Caco-2 (cell line): ENCODE measurements at regions not wholly inside any gene's neighbourhood (a gene's known extent, or its start where the extent isn't known, plus 50 kb on each side); places are given as distances from the start of the nearest gene placed in this dataset.

Experiments
- BruUV-seq: library from RNA; stranded (reverse); fragments of 400-500 nt; replicated peaks from 2 replicates; lab custom pipeline; 2021; lab: Mats Ljungman, UMichigan
- CTCF ChIA-PET: fragments of 300-600 bp; sonication (Branson Sonifier 250); formaldehyde crosslinking; loops from one replicate; lab custom pipeline; 2022; ENCODE audit warnings: antibody characterized with exemption; lab: Charles Lee
- POLR2A ChIA-PET: fragments of 300-600 bp; sonication (Branson Sonifier 250); formaldehyde crosslinking; loops from one replicate; lab custom pipeline; 2022; ENCODE audit warnings: antibody characterized with exemption; lab: Charles Lee
- DNase-seq, 2 experiments: peaks; one replicate each; pipeline versions ENCODE4 v3.0.0 to v3.0.0-alpha.2; 2020 to 2022
- H3K27me3 ChIP-seq: replicated peaks from 2 replicates; pipeline ENCODE4 v1.6.0; 2011; ENCODE audit warnings: low read length; ENCODE audit not compliant: control insufficient read depth, insufficient read depth
- H3K36me3 ChIP-seq: 2 replicates; pipeline ENCODE4 v1.5.1; 2011; ENCODE audit warnings: low read length; ENCODE audit not compliant: control insufficient read depth, insufficient read depth
- H3K4me1 ChIP-seq: fragments of 250-450 bp; sonication (Bioruptor Pico); 2 replicates; pipeline ENCODE4 v1.5.1; 2020; ENCODE audit warnings: mild to moderate bottlenecking
- H3K4me3 ChIP-seq: 2 replicates; pipeline ENCODE4 v1.5.1; 2011; ENCODE audit warnings: low read depth, mild to moderate bottlenecking, control low read depth, low read length
- H3K9me3 ChIP-seq: fragments of 250-450 bp; sonication (Bioruptor Pico); 2 replicates; pipeline ENCODE4 v1.5.1; 2020; ENCODE audit warnings: mild to moderate bottlenecking, moderate library complexity
- H3K27ac Mint-ChIP-seq: one replicate; pipeline ENCODE4 v1.8.0; 2022; ENCODE audit warnings: mixed read lengths; ENCODE audit not compliant: unreplicated experiment
- H3K27me3 Mint-ChIP-seq: one replicate; pipeline ENCODE4 v1.8.0; 2022; ENCODE audit warnings: mixed read lengths; ENCODE audit not compliant: insufficient read depth, unreplicated experiment
- H3K36me3 Mint-ChIP-seq: one replicate; pipeline ENCODE4 v1.8.0; 2022; ENCODE audit warnings: mild to moderate bottlenecking, mixed read lengths; ENCODE audit not compliant: insufficient read depth, unreplicated experiment
- H3K4me1 Mint-ChIP-seq: one replicate; pipeline ENCODE4 v1.8.0; 2022; ENCODE audit warnings: low read depth, mixed read lengths; ENCODE audit not compliant: unreplicated experiment
- H3K4me3 Mint-ChIP-seq: one replicate; pipeline ENCODE4 v1.8.0; 2022; ENCODE audit warnings: mild to moderate bottlenecking, moderate library complexity, mixed read lengths; ENCODE audit not compliant: unreplicated experiment
- H3K9me3 Mint-ChIP-seq: one replicate; pipeline ENCODE4 v1.8.0; 2022; ENCODE audit warnings: mixed read lengths; ENCODE audit not compliant: unreplicated experiment
- CTCF ChIP-seq, 2 experiments: fragments of 200-600 bp in 1 of 2; IDR thresholded peaks; 1 replicate in 1 of 2; 2 replicates in 1 of 2; pipeline versions ENCODE4 v1.5.1 to v1.8.0; 2011 to 2022; ENCODE audit warnings: antibody characterized with exemption in 1 of 2, control low read depth in 1 of 2, inconsistent platforms in 1 of 2, low read depth in 1 of 2, low read length in 1 of 2, mild to moderate bottlenecking in 1 of 2, moderate library complexity in 1 of 2; ENCODE audit not compliant: insufficient read depth in 1 of 2, severe bottlenecking in 1 of 2, unreplicated experiment in 1 of 2
- intact Hi-C: fragments of 100-400 bp; cut with micrococcal nuclease; formaldehyde crosslinking; loops from one replicate; pipeline ENCODE4 v1.10.0; 2022; ENCODE audit not compliant: unreplicated experiment

- H3K36me3 ChIP-seq, result no peaks in the 10 kb centered on the region
- no peaks in the 10 kb centered on the region for H3K27me3 Mint-ChIP-seq
- ChIA-PET POLR2A (interaction anchor here (0.6 kb wide), 1 partner anchor 1798 kb away, joined by 3 read pairs; no protein-coding TSS in a partner anchor), CTCF (no interaction called here)
- H3K9me3 ChIP-seq, result no peaks in the 10 kb centered on the region
- no peak overlapping the region for H3K4me3 ChIP-seq
- peak overlapping the region; percentile 76 for H3K27ac Mint-ChIP-seq
- no TSS peak for BruUV-seq
- TF ChIP-seq CTCF (IDR thresholded peaks at IDR 0.05; ENCODE audit: insufficient read depth in 1 of 2, low read depth in 1 of 2, low read length in 1 of 2, severe bottlenecking in 1 of 2, unreplicated experiment in 1 of 2), result no peak
- peaks cover 72% of the 10 kb centered on the region for H3K4me1 Mint-ChIP-seq
- no peak overlapping the region for H3K4me3 Mint-ChIP-seq
- H3K36me3 Mint-ChIP-seq, result no peaks in the 10 kb centered on the region
- DNase-seq, result no peak
- H3K9me3 Mint-ChIP-seq, result peaks cover 2% of the 10 kb centered on the region
- intact Hi-C loops, result no loop called here
- no peaks in the 10 kb centered on the region for H3K27me3 ChIP-seq
- H3K4me1 ChIP-seq, result peaks cover 73% of the 10 kb centered on the region
Observed at GRCh38 chr3:193871220-193871485, 264.8 kb upstream of the HES1 start.

- H3K36me3 ChIP-seq, result no peaks in the 10 kb centered on the region
- H3K27me3 ChIP-seq, result no peaks in the 10 kb centered on the region
- CTCF ChIA-PET, result interaction anchor here (0.8 to 1.4 kb wide), 5 partner anchors 27 to 443 kb away, joined by 3 to 4 read pairs (median 3); no protein-coding TSS in a partner anchor
- Mint-ChIP-seq H3K36me3 (no peaks in the 10 kb centered on the region), H3K27ac (peak overlapping the region; percentile 88), H3K27me3 (no peaks in the 10 kb centered on the region), H3K4me1 (peaks cover 74% of the 10 kb centered on the region), H3K9me3 (peaks cover 10% of the 10 kb centered on the region), H3K4me3 (peak overlapping the region; percentile 50)
- no peaks in the 10 kb centered on the region for H3K9me3 ChIP-seq
- H3K4me3 ChIP-seq, result no peak overlapping the region
- BruUV-seq, result no TSS peak
- peaks cover 83% of the 10 kb centered on the region for H3K4me1 ChIP-seq
- intact Hi-C loops, result loop anchor here (1.0 kb wide), 5 partner anchors 21 to 90 kb away; no protein-coding TSS in a partner anchor
- peak; percentile 91 to 94 for DNase-seq
- POLR2A ChIA-PET, result interaction anchor here (0.9 to 2.0 kb wide), 7 partner anchors 21 to 186 kb away, joined by 3 to 8 read pairs (median 3); no protein-coding TSS in a partner anchor
- no peak for TF ChIP-seq CTCF (IDR thresholded peaks at IDR 0.05; ENCODE audit: insufficient read depth in 1 of 2, low read depth in 1 of 2, low read length in 1 of 2, severe bottlenecking in 1 of 2, unreplicated experiment in 1 of 2)
Observed at GRCh38 chr3:193872265-193872753, 263.6 kb upstream of the HES1 start.

GRCh38 chr3:193873426-193874201, 262.3 kb upstream of the HES1 start:
- no peak for TF ChIP-seq CTCF (IDR thresholded peaks at IDR 0.05; ENCODE audit: insufficient read depth in 1 of 2, low read depth in 1 of 2, low read length in 1 of 2, severe bottlenecking in 1 of 2, unreplicated experiment in 1 of 2)
- no peaks in the 10 kb centered on the region for H3K27me3 Mint-ChIP-seq
- CTCF ChIA-PET, result no interaction called here
- peaks cover 66% of the 10 kb centered on the region for H3K4me1 Mint-ChIP-seq
- H3K27me3 ChIP-seq, result no peaks in the 10 kb centered on the region
- no TSS peak for BruUV-seq
- POLR2A ChIA-PET, result interaction anchor here (0.6 to 2.0 kb wide), 3 partner anchors 30 to 91 kb away, joined by 3 to 8 read pairs (median 3); no protein-coding TSS in a partner anchor
- peaks cover 90% of the 10 kb centered on the region for H3K4me1 ChIP-seq
- intact Hi-C loops, result no loop called here
- H3K9me3 ChIP-seq, result no peaks in the 10 kb centered on the region
- H3K36me3 Mint-ChIP-seq, result no peaks in the 10 kb centered on the region
- peak overlapping the region; percentile 88 for H3K27ac Mint-ChIP-seq
- H3K9me3 Mint-ChIP-seq, result peaks cover 10% of the 10 kb centered on the region
- H3K36me3 ChIP-seq, result no peaks in the 10 kb centered on the region
- H3K4me3 Mint-ChIP-seq, result no peak overlapping the region
- H3K4me3 ChIP-seq, result no peak overlapping the region
- no peak for DNase-seq
